K562 (cell line): ENCODE measurements at regions not wholly inside any gene's neighbourhood (a gene's known extent, or its start where the extent isn't known, plus 50 kb on each side); places are given as distances from the start of the nearest gene placed in this dataset.

Source experiments
- BACH1 ChIP-seq: fragments of 200-800 bp; sonication (Bioruptor generic); IDR thresholded peaks from 2 replicates; pipeline ENCODE4 v1.6.1; 2016; ENCODE audit warnings: missing genetic modification characterization, missing compliant biosample characterization
- CXXC5 ChIP-seq: fragments of 250-450 bp; sonication (Bioruptor Pico); IDR thresholded peaks from 2 replicates; pipeline ENCODE4 v1.8.0; 2022; ENCODE audit warnings: inconsistent platforms, mild to moderate bottlenecking, moderate library complexity
- EP300 ChIP-seq: IDR thresholded peaks from 2 replicates; pipeline ENCODE4 v1.6.1; 2012; ENCODE audit warnings: low read length, improper control_type of control experiment
- ETV5 ChIP-seq: sonication (generic); formaldehyde crosslinking; IDR thresholded peaks from 2 replicates; pipeline ENCODE4 v1.4.0; 2020; ENCODE audit warnings: low read depth, mild to moderate bottlenecking, missing genetic modification reagents
- HDGF ChIP-seq: fragments of 450-650 bp; IDR thresholded peaks from 2 replicates; pipeline ENCODE4 v1.6.1; 2016
- MYNN ChIP-seq, 2 experiments: sonication (generic); formaldehyde crosslinking in 1 of 2; IDR thresholded peaks; 2 replicates each; pipeline versions ENCODE4 v1.5.0 to v1.6.1; 2016 to 2020; ENCODE audit warnings: antibody characterized with exemption in 1 of 2, missing genetic modification reagents in 1 of 2
- NFRKB ChIP-seq: fragments of 450-650 bp; IDR thresholded peaks from 2 replicates; pipeline ENCODE4 v1.6.1; 2016; ENCODE audit warnings: low read depth
- NR2C1 ChIP-seq, 2 experiments: fragments of 450-650 bp; IDR thresholded peaks; 2 replicates each; pipeline ENCODE4 v1.6.1; 2017; ENCODE audit warnings: mild to moderate bottlenecking in 2 of 2, antibody characterized with exemption in 1 of 2, inconsistent platforms in 1 of 2, missing compliant biosample characterization in 1 of 2, missing genetic modification characterization in 1 of 2
- NR4A1 ChIP-seq, 2 experiments: fragments of 250-450 bp in 1 of 2; fragments of 450-650 bp in 1 of 2; sonication (Bioruptor Pico) in 1 of 2; IDR thresholded peaks; 2 replicates each; pipeline versions ENCODE4 v1.4.0 to v1.6.1; 2016 to 2020; ENCODE audit warnings: mild to moderate bottlenecking in 2 of 2, missing compliant biosample characterization in 1 of 2, missing genetic modification characterization in 1 of 2, moderate library complexity in 1 of 2
- PHTF2 ChIP-seq: fragments of 250-450 bp; sonication (Bioruptor Pico); IDR thresholded peaks from 2 replicates; pipeline ENCODE4 v1.5.0; 2021; ENCODE audit warnings: mild to moderate bottlenecking
- PYGO2 ChIP-seq: fragments of 450-650 bp; IDR thresholded peaks from 2 replicates; pipeline ENCODE4 v1.6.1; 2016; ENCODE audit warnings: mild to moderate bottlenecking, missing genetic modification characterization, moderate library complexity, missing compliant biosample characterization
- REST ChIP-seq, 2 experiments: fragments of 450-650 bp; formaldehyde crosslinking in 1 of 2; IDR thresholded peaks; 2 replicates each; pipeline versions ENCODE4 v1.4.0 to v1.6.1; 2014 to 2020; ENCODE audit warnings: mild to moderate bottlenecking in 2 of 2, borderline replicate concordance in 1 of 2, low read depth in 1 of 2
- TAF7 ChIP-seq: fragments of 450-650 bp; IDR thresholded peaks from 2 replicates; pipeline ENCODE4 v1.6.1; 2016; ENCODE audit warnings: missing genetic modification characterization, missing compliant biosample characterization
- TEAD1 ChIP-seq, 2 experiments: fragments of 450-650 bp in 1 of 2; sonication (generic) in 1 of 2; formaldehyde crosslinking; IDR thresholded peaks; 2 replicates each; pipeline versions ENCODE4 v1.4.0 to v1.8.0; 2020 to 2022; ENCODE audit warnings: mild to moderate bottlenecking in 2 of 2, missing genetic modification reagents in 1 of 2
- ZNF12 ChIP-seq: sonication (generic); formaldehyde crosslinking; IDR thresholded peaks from 2 replicates; pipeline ENCODE4 v1.4.0; 2020; ENCODE audit warnings: mild to moderate bottlenecking, missing genetic modification reagents
- ZNF583 ChIP-seq: fragments of 250-450 bp; sonication (Bioruptor Pico); IDR thresholded peaks from 2 replicates; pipeline ENCODE4 v1.4.0; 2020
- TF ChIP-seq, protein P1 (sequence below): IDR thresholded peaks from 2 replicates; pipeline ENCODE4 v1.6.1; 2011; ENCODE audit not compliant: insufficient read length; ENCODE audit errors: extremely low read depth

DNA sequence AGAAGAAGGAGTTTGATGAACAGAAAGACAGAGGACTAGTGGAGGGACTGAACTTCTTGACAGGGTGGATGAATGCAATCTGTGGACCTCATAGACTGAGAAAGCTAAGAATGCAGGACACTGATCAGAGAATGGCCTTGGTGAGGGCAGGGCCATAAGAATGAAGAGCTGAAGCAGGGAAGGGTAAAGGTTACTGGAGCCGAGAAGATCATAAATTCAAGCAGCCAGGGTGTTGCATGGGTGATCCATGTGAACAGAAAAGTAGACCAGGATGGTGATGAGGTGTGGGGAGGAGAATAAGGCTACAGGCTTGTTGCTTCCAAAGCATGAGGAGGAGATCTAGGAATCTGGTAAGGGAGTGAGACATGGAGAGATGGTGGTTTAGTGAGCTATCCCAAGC, 295.9 kb downstream of the ADGB start (continued):
- TF ChIP-seq NR4A1 (CRISPR knock-in tag; IDR thresholded peaks at IDR 0.05) (no peak), NR4A1 (tag; IDR thresholded peaks at IDR 0.05) (peak; percentile 70; the same call in 1 of the 2 replicates), PYGO2 (0 out of 2 replicates have a peak, but pooled peaks have one; percentile 2), REST (IDR thresholded peaks at IDR 0.05; ENCODE audit: borderline replicate concordance) (no peak), REST (CRISPR knock-in tag; IDR thresholded peaks at IDR 0.05; ENCODE audit: low read depth) (0 out of 2 replicates have a peak, but pooled peaks have one; percentile 4), EP300 (no peak), BACH1 (tag) (peak; percentile 70; the same call in 1 of the 2 replicates), PHTF2 (CRISPR knock-in tag) (0 out of 2 replicates have a peak, but pooled peaks have one; percentile 15), MYNN (IDR thresholded peaks at IDR 0.05) (no peak), MYNN (CRISPR knock-in tag; IDR thresholded peaks at IDR 0.05) (no peak), NFRKB (peak; percentile 73; the same call in 1 of the 2 replicates), HDGF (0 out of 2 replicates have a peak, but pooled peaks have one; percentile 16), NR2C1 (IDR thresholded peaks at IDR 0.05) (0 out of 2 replicates have a peak, but pooled peaks have one; percentile 8), NR2C1 (tag; IDR thresholded peaks at IDR 0.05) (peak; percentile 51; the same call in 1 of the 2 replicates), ZNF12 (CRISPR knock-in tag) (peak; percentile 54; the same call in 1 of the 2 replicates), TEAD1 (CRISPR knock-in tag; IDR thresholded peaks at IDR 0.05) (0 out of 4 replicates have a peak, but pooled peaks of 1 of the 2 experiments have one; percentile 2), ZNF583 (CRISPR knock-in tag) (peak; percentile 46; the same call in 1 of the 2 replicates), ETV5 (CRISPR knock-in tag) (peak; percentile 27; the same call in 1 of the 2 replicates), CXXC5 (CRISPR knock-in tag) (peak; percentile 38), TAF7 (tag) (peak; percentile 31; the same call in 1 of the 2 replicates)
- TF ChIP-seq, protein P1, sequence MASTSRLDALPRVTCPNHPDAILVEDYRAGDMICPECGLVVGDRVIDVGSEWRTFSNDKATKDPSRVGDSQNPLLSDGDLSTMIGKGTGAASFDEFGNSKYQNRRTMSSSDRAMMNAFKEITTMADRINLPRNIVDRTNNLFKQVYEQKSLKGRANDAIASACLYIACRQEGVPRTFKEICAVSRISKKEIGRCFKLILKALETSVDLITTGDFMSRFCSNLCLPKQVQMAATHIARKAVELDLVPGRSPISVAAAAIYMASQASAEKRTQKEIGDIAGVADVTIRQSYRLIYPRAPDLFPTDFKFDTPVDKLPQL, result no peak
